PC-9 (cell line): ENCODE measurements at regions not wholly inside any gene's neighbourhood (a gene's known extent, or its start where the extent isn't known, plus 50 kb on each side); places are given as distances from the start of the nearest gene placed in this dataset.

Experiments
- EZH2 ChIP-seq: fragments of 200-600 bp; sonication (generic); IDR thresholded peaks from 2 replicates; pipeline ENCODE4 v1.8.0; 2017; ENCODE audit warnings: antibody characterized with exemption, low read depth
- TF ChIP-seq, protein P1 (sequence below): fragments of 200-600 bp; sonication (generic); conservative IDR thresholded peaks from 2 replicates; pipeline ENCODE4 v1.6.1; 2017; ENCODE audit warnings: mixed run types, antibody characterized with exemption, mild to moderate bottlenecking, moderate library complexity

DNA sequence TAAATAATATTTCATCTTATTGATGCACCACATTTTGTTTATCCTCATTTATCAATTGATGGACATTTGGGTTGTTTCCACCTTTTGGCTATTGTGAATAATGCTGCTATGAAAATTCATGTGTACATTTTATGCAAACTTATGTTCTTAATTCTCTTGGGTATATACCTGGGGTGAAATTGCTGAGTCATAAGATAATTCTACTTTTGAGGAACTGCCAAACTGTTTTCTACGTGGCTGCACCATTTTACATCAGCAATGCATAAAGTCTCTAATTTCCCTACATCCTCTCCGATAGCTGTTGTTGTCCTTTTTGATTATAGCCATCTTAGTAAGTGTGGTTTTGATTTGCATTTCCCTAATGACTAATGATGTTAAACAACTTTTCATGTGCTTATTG, 116.5 kb upstream of the DLX2 start:
- no peak for TF ChIP-seq EZH2
- TF ChIP-seq, protein P1, sequence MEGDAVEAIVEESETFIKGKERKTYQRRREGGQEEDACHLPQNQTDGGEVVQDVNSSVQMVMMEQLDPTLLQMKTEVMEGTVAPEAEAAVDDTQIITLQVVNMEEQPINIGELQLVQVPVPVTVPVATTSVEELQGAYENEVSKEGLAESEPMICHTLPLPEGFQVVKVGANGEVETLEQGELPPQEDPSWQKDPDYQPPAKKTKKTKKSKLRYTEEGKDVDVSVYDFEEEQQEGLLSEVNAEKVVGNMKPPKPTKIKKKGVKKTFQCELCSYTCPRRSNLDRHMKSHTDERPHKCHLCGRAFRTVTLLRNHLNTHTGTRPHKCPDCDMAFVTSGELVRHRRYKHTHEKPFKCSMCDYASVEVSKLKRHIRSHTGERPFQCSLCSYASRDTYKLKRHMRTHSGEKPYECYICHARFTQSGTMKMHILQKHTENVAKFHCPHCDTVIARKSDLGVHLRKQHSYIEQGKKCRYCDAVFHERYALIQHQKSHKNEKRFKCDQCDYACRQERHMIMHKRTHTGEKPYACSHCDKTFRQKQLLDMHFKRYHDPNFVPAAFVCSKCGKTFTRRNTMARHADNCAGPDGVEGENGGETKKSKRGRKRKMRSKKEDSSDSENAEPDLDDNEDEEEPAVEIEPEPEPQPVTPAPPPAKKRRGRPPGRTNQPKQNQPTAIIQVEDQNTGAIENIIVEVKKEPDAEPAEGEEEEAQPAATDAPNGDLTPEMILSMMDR, result no peak
